Vagina (tissue), 2 donors: ENCODE measurements at regions not wholly inside any gene's neighbourhood (a gene's known extent, or its start where the extent isn't known, plus 50 kb on each side); places are given as distances from the start of the nearest gene placed in this dataset.

Experiments
- CTCF ChIP-seq, 3 experiments: fragments of 450-650 bp in 2 of 3; fragments of 200-600 bp in 1 of 3; sonication (generic) in 1 of 3; IDR thresholded peaks; one replicate each; pipeline ENCODE4 v1.5.1; 2017 to 2019; ENCODE audit warnings: antibody characterized with exemption in 3 of 3, mild to moderate bottlenecking in 2 of 3, moderate library complexity in 2 of 3
- POLR2A ChIP-seq, 2 donors: fragments of 450-650 bp; IDR thresholded peaks; one replicate each; pipeline ENCODE4 v1.6.1; 2017; ENCODE audit warnings: antibody characterized with exemption in 2 of 2, mild to moderate bottlenecking in 2 of 2, moderate library complexity in 2 of 2
- POLR2AphosphoS5 ChIP-seq, 2 donors: sonication (generic); formaldehyde crosslinking; IDR thresholded peaks; one replicate each; pipeline ENCODE4 v1.9.0; 2017; ENCODE audit warnings: antibody characterized with exemption in 2 of 2, mild to moderate bottlenecking in 2 of 2, low read depth in 1 of 2; ENCODE audit not compliant: insufficient read depth in 1 of 2

- TF ChIP-seq CTCF (IDR thresholded peaks at IDR 0.05): no peak
- no peak for TF ChIP-seq POLR2A (IDR thresholded peaks at IDR 0.05)
- no peak for TF ChIP-seq POLR2AphosphoS5 (IDR thresholded peaks at IDR 0.05; ENCODE audit: insufficient read depth in 1 of 2, low read depth in 1 of 2)
These were observed 250.9 kb downstream of the MATN1 start for GRCh38 chr1:30472526-30472925.
